ENCODE measurements at regions not wholly inside any gene's neighbourhood (a gene's known extent, or its start where the extent isn't known, plus 50 kb on each side); places are given as distances from the start of the nearest gene placed in this dataset.

DNA sequence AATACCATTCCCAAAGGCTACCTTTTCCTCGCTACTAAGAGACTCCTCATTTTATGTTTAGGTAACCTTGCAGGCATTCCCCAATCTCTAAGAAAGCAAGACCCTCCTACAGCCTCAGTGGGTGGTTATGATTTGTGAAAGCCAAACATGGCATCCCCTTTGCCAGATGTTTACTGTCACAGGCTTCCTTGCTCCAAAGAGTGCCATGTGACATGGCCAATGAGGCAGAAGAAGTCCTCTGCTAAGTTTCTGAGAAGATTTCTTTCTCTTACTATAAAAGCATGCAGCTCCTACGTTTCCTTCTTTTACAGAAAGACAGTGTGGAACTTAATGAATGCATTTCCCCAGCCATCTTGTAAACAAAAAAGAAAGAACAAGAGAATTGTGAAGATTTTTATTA, 688.2 kb downstream of the TBC1D32 start:
- TF ChIP-seq EP300 (conservative IDR thresholded peaks at IDR 0.05; ENCODE audit: poor library complexity, severe bottlenecking) = no peak
- TF ChIP-seq, protein P1, sequence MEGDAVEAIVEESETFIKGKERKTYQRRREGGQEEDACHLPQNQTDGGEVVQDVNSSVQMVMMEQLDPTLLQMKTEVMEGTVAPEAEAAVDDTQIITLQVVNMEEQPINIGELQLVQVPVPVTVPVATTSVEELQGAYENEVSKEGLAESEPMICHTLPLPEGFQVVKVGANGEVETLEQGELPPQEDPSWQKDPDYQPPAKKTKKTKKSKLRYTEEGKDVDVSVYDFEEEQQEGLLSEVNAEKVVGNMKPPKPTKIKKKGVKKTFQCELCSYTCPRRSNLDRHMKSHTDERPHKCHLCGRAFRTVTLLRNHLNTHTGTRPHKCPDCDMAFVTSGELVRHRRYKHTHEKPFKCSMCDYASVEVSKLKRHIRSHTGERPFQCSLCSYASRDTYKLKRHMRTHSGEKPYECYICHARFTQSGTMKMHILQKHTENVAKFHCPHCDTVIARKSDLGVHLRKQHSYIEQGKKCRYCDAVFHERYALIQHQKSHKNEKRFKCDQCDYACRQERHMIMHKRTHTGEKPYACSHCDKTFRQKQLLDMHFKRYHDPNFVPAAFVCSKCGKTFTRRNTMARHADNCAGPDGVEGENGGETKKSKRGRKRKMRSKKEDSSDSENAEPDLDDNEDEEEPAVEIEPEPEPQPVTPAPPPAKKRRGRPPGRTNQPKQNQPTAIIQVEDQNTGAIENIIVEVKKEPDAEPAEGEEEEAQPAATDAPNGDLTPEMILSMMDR (IDR thresholded peaks at IDR 0.05; ENCODE audit: poor library complexity, severe bottlenecking) = no peak
- TF ChIP-seq EZH2 (IDR thresholded peaks at IDR 0.05; ENCODE audit: borderline replicate concordance, insufficient read depth, low read length, poor library complexity, severe bottlenecking) = no peak
- no peak for TF ChIP-seq RAD21 (conservative IDR thresholded peaks at IDR 0.05)
- no peak for TF ChIP-seq POLR2AphosphoS5 (IDR thresholded peaks at IDR 0.05)
- TF ChIP-seq, protein P2, sequence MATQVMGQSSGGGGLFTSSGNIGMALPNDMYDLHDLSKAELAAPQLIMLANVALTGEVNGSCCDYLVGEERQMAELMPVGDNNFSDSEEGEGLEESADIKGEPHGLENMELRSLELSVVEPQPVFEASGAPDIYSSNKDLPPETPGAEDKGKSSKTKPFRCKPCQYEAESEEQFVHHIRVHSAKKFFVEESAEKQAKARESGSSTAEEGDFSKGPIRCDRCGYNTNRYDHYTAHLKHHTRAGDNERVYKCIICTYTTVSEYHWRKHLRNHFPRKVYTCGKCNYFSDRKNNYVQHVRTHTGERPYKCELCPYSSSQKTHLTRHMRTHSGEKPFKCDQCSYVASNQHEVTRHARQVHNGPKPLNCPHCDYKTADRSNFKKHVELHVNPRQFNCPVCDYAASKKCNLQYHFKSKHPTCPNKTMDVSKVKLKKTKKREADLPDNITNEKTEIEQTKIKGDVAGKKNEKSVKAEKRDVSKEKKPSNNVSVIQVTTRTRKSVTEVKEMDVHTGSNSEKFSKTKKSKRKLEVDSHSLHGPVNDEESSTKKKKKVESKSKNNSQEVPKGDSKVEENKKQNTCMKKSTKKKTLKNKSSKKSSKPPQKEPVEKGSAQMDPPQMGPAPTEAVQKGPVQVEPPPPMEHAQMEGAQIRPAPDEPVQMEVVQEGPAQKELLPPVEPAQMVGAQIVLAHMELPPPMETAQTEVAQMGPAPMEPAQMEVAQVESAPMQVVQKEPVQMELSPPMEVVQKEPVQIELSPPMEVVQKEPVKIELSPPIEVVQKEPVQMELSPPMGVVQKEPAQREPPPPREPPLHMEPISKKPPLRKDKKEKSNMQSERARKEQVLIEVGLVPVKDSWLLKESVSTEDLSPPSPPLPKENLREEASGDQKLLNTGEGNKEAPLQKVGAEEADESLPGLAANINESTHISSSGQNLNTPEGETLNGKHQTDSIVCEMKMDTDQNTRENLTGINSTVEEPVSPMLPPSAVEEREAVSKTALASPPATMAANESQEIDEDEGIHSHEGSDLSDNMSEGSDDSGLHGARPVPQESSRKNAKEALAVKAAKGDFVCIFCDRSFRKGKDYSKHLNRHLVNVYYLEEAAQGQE (IDR thresholded peaks at IDR 0.05; ENCODE audit: borderline replicate concordance) = no peak

Measured in neural cell (in vitro differentiated cells).